Natural killer cell (primary cell): ENCODE measurements at regions not wholly inside any gene's neighbourhood (a gene's known extent, or its start where the extent isn't known, plus 50 kb on each side); places are given as distances from the start of the nearest gene placed in this dataset.
"Not testable (repeated sequence)": the region's sequence is repeated elsewhere in the genome, so short reads cannot be mapped to it uniquely, and the experiment has no call there.

Source experiments
- ATAC-seq, 3 donors: fragments of 150-1000 bp in 2 of 3; fragments of 200-7000 bp in 1 of 3; cut with Tn5 transposase; 1 replicate in 1 of 3; 2 replicates in 2 of 3; pipeline ENCODE4 v1.10.0; 2021; ENCODE audit warnings: mild to moderate bottlenecking in 2 of 3, moderate library complexity in 2 of 3
- DNase-seq, 2 donors: peaks; one replicate each; pipeline versions ENCODE4 v3.0.0 to v3.0.0-alpha.2; 2013 to 2021; ENCODE audit warnings: mixed read lengths in 1 of 2
- H3K27ac ChIP-seq: one replicate; pipeline ENCODE4 v1.5.1; 2013; ENCODE audit warnings: mild to moderate bottlenecking, low read length
- H3K27me3 ChIP-seq: one replicate; pipeline ENCODE4 v1.6.1; 2013; ENCODE audit warnings: low read length; ENCODE audit not compliant: control insufficient read depth, insufficient read depth
- H3K36me3 ChIP-seq: one replicate; pipeline ENCODE4 v1.6.1; 2013; ENCODE audit warnings: low read length; ENCODE audit not compliant: control insufficient read depth, insufficient read depth
- H3K4me1 ChIP-seq: one replicate; pipeline ENCODE4 v1.6.1; 2013; ENCODE audit warnings: low read length; ENCODE audit not compliant: control insufficient read depth, insufficient read depth
- H3K4me3 ChIP-seq: one replicate; pipeline ENCODE4 v1.5.1; 2013; ENCODE audit warnings: low read length
- H3K9me3 ChIP-seq: one replicate; pipeline ENCODE4 v1.6.1; 2013; ENCODE audit warnings: low read length; ENCODE audit not compliant: control insufficient read depth, insufficient read depth
- H3K27ac Mint-ChIP-seq, 2 donors: one replicate each; pipeline ENCODE4 v1.8.0; 2022; ENCODE audit warnings: mild to moderate bottlenecking in 2 of 2, mixed read lengths in 2 of 2, moderate library complexity in 1 of 2
- H3K27me3 Mint-ChIP-seq, 2 donors: one replicate each; pipeline ENCODE4 v1.8.0; 2022; ENCODE audit warnings: low read depth in 2 of 2, mixed read lengths in 2 of 2
- H3K36me3 Mint-ChIP-seq: one replicate; pipeline ENCODE4 v1.8.0; 2022; ENCODE audit warnings: mixed read lengths
- H3K4me1 Mint-ChIP-seq, 2 donors: one replicate each; pipeline ENCODE4 v1.8.0; 2022; ENCODE audit warnings: mixed read lengths in 2 of 2
- H3K4me3 Mint-ChIP-seq: one replicate; pipeline ENCODE4 v1.8.0; 2022; ENCODE audit warnings: mild to moderate bottlenecking, moderate library complexity, mixed read lengths
- H3K9me3 Mint-ChIP-seq, 2 donors: one replicate each; pipeline ENCODE4 v1.8.0; 2022; ENCODE audit warnings: mixed read lengths in 2 of 2
- WGBS: methylation state at CpG from one replicate; pipeline ENCODE4 v1.1.7; 2013; ENCODE audit warnings: missing lambda C conversion rate; ENCODE audit not compliant: insufficient coverage; 5-methylcytosine and 5-hydroxymethylcytosine counted together
- intact Hi-C: fragments of 100-400 bp; cut with micrococcal nuclease; formaldehyde crosslinking; loops from one replicate; pipeline ENCODE4 v1.14.2; 2022
- TF ChIP-seq, protein P1 (sequence below): fragments of 200-600 bp; IDR thresholded peaks from one replicate; pipeline ENCODE4 v1.8.0; 2022; ENCODE audit warnings: antibody characterized with exemption

GRCh38 chr12:124159655-124160054 lies 135.2 kb upstream of the RFLNA start:
- Mint-ChIP-seq H3K36me3 (no peaks in the 10 kb centered on the region), H3K27me3 (peaks cover 0 to 12% of the 10 kb centered on the region in 2 donors), H3K4me1 (no peaks in the 10 kb centered on the region), H3K4me3 (no peak overlapping the region), H3K27ac (no peak overlapping the region), H3K9me3 (no peaks in the 10 kb centered on the region)
- no peaks in the 10 kb centered on the region for H3K4me1 ChIP-seq
- no peak overlapping the region for H3K27ac ChIP-seq
- DNase-seq, result no peak
- H3K4me3 ChIP-seq, result no peak overlapping the region
- H3K27me3 ChIP-seq, result no peaks in the 10 kb centered on the region
- H3K36me3 ChIP-seq, result no peaks in the 10 kb centered on the region
- no peak for ATAC-seq
- TF ChIP-seq, protein P1, sequence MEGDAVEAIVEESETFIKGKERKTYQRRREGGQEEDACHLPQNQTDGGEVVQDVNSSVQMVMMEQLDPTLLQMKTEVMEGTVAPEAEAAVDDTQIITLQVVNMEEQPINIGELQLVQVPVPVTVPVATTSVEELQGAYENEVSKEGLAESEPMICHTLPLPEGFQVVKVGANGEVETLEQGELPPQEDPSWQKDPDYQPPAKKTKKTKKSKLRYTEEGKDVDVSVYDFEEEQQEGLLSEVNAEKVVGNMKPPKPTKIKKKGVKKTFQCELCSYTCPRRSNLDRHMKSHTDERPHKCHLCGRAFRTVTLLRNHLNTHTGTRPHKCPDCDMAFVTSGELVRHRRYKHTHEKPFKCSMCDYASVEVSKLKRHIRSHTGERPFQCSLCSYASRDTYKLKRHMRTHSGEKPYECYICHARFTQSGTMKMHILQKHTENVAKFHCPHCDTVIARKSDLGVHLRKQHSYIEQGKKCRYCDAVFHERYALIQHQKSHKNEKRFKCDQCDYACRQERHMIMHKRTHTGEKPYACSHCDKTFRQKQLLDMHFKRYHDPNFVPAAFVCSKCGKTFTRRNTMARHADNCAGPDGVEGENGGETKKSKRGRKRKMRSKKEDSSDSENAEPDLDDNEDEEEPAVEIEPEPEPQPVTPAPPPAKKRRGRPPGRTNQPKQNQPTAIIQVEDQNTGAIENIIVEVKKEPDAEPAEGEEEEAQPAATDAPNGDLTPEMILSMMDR, result no peak
- H3K9me3 ChIP-seq, result no peaks in the 10 kb centered on the region
- intact Hi-C loops, result no loop called here
- WGBS, result 86% methylated on average over 9 of the region's 9 CpGs

GRCh38 chr12:124160097-124160756 lies 134.7 kb upstream of the RFLNA start:
- intact Hi-C loops, result no loop called here
- DNase-seq, result no peak
- Mint-ChIP-seq H3K27me3 (peaks cover 0 to 17% of the 10 kb centered on the region in 2 donors), H3K4me1 (no peaks in the 10 kb centered on the region), H3K36me3 (no peaks in the 10 kb centered on the region), H3K9me3 (no peaks in the 10 kb centered on the region), H3K27ac (no peak overlapping the region), H3K4me3 (no peak overlapping the region)
- no peaks in the 10 kb centered on the region for H3K4me1 ChIP-seq
- no peaks in the 10 kb centered on the region for H3K27me3 ChIP-seq
- no peaks in the 10 kb centered on the region for H3K9me3 ChIP-seq
- H3K27ac ChIP-seq, result no peak overlapping the region
- TF ChIP-seq, protein P1, result no peak
- no peaks in the 10 kb centered on the region for H3K36me3 ChIP-seq
- no peak overlapping the region for H3K4me3 ChIP-seq
- no peak for ATAC-seq
- WGBS, result 85% methylated on average over 10 of the region's 11 CpGs

GRCh38 chr12:124161402-124161801 lies 133.5 kb upstream of the RFLNA start:
- H3K4me3 Mint-ChIP-seq, H3K9me3 ChIP-seq, H3K4me1 Mint-ChIP-seq, ATAC-seq, H3K9me3 Mint-ChIP-seq, H3K27me3 ChIP-seq, H3K36me3 ChIP-seq, intact Hi-C loops, H3K36me3 Mint-ChIP-seq, H3K27ac Mint-ChIP-seq, H3K4me1 ChIP-seq, H3K27ac ChIP-seq, H3K4me3 ChIP-seq, DNase-seq: not testable (repeated sequence)
- peaks cover 0 to 18% of the 10 kb centered on the region in 2 donors for H3K27me3 Mint-ChIP-seq
- 92% methylated on average over 6 of the region's 9 CpGs for WGBS

- Histone ChIP-seq H3K27me3 (no peaks in the 10 kb centered on the region), H3K4me1 (no peaks in the 10 kb centered on the region), H3K27ac (no peak overlapping the region), H3K4me3 (no peak overlapping the region), H3K9me3 (no peaks in the 10 kb centered on the region), H3K36me3 (no peaks in the 10 kb centered on the region)
- intact Hi-C loops, result no loop called here
- peak in 1 of 2 donors; percentile 17 for DNase-seq
- no peaks in the 10 kb centered on the region for H3K36me3 Mint-ChIP-seq
- H3K4me3 Mint-ChIP-seq, result no peak overlapping the region
- peaks cover 0 to 7% of the 10 kb centered on the region in 2 donors for H3K4me1 Mint-ChIP-seq
- no peaks in the 10 kb centered on the region for H3K9me3 Mint-ChIP-seq
- H3K27ac Mint-ChIP-seq, result no peak overlapping the region
- 82% methylated on average over 4 of the region's 6 CpGs for WGBS
- H3K27me3 Mint-ChIP-seq, result peaks cover 0 to 15% of the 10 kb centered on the region in 2 donors
- TF ChIP-seq, protein P1, result no peak
- ATAC-seq, result no peak
These were observed 132.5 kb upstream of the RFLNA start for GRCh38 chr12:124162151-124163110.
